Panc1 (cell line): ENCODE measurements at regions not wholly inside any gene's neighbourhood (a gene's known extent, or its start where the extent isn't known, plus 50 kb on each side); places are given as distances from the start of the nearest gene placed in this dataset.

ENCODE experiments used
- POLR2AphosphoS5 ChIP-seq: IDR thresholded peaks from 2 replicates; pipeline ENCODE4 v1.6.1; 2012; ENCODE audit warnings: mild to moderate bottlenecking, low read depth, low read length, moderate library complexity
- REST ChIP-seq, 2 experiments: IDR thresholded peaks; 2 replicates each; pipeline ENCODE4 v1.6.1; 2011 to 2012; ENCODE audit warnings: low read depth in 2 of 2, control low read depth in 1 of 2, low read length in 1 of 2, mild to moderate bottlenecking in 1 of 2, moderate library complexity in 1 of 2; ENCODE audit not compliant: insufficient read depth in 1 of 2
- SIN3A ChIP-seq: IDR thresholded peaks from 2 replicates; pipeline ENCODE4 v1.6.1; 2012; ENCODE audit warnings: low read depth, mild to moderate bottlenecking, low read length, moderate library complexity, borderline replicate concordance; ENCODE audit not compliant: insufficient read depth
- TCF7L2 ChIP-seq: IDR thresholded peaks from 2 replicates; pipeline ENCODE4 v1.6.1; 2011; ENCODE audit warnings: mild to moderate bottlenecking, low read depth, low read length, inconsistent platforms
- TF ChIP-seq, protein P1 (sequence below): fragments of 450-650 bp; IDR thresholded peaks from 2 replicates; pipeline ENCODE4 v1.5.1; 2017; ENCODE audit warnings: mild to moderate bottlenecking

- TF ChIP-seq, protein P1, sequence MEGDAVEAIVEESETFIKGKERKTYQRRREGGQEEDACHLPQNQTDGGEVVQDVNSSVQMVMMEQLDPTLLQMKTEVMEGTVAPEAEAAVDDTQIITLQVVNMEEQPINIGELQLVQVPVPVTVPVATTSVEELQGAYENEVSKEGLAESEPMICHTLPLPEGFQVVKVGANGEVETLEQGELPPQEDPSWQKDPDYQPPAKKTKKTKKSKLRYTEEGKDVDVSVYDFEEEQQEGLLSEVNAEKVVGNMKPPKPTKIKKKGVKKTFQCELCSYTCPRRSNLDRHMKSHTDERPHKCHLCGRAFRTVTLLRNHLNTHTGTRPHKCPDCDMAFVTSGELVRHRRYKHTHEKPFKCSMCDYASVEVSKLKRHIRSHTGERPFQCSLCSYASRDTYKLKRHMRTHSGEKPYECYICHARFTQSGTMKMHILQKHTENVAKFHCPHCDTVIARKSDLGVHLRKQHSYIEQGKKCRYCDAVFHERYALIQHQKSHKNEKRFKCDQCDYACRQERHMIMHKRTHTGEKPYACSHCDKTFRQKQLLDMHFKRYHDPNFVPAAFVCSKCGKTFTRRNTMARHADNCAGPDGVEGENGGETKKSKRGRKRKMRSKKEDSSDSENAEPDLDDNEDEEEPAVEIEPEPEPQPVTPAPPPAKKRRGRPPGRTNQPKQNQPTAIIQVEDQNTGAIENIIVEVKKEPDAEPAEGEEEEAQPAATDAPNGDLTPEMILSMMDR = no peak
- no peak for TF ChIP-seq TCF7L2
- no peak for TF ChIP-seq REST (IDR thresholded peaks at IDR 0.05; ENCODE audit: insufficient read depth in 1 of 2, low read depth in 2 of 2, low read length in 1 of 2)
- TF ChIP-seq POLR2AphosphoS5 = no peak
- no peak for TF ChIP-seq SIN3A
Observed at GRCh38 chr1:58156124-58156468, 390.4 kb downstream of the OMA1 start.
